Spleen (tissue), 7 donors: ENCODE measurements at regions not wholly inside any gene's neighbourhood (a gene's known extent, or its start where the extent isn't known, plus 50 kb on each side); places are given as distances from the start of the nearest gene placed in this dataset.

Experiments used
- POLR2A ChIP-seq, 3 donors: fragments of 450-650 bp; IDR thresholded peaks; one replicate each; pipeline ENCODE4 v1.5.1; 2017; ENCODE audit warnings: antibody characterized with exemption in 3 of 3, mild to moderate bottlenecking in 1 of 3
- POLR2AphosphoS5 ChIP-seq, 3 donors: sonication (generic); formaldehyde crosslinking; IDR thresholded peaks; one replicate each; pipeline ENCODE4 v1.5.1; 2017; ENCODE audit warnings: antibody characterized with exemption in 3 of 3
- TF ChIP-seq, protein P1 (sequence below), 11 experiments: fragments of 200-600 bp in 7 of 11; fragments of 450-650 bp in 4 of 11; sonication (generic) in 4 of 11; IDR thresholded peaks in 8 of 11; conservative IDR thresholded peaks in 3 of 11; 1 replicate in 7 of 11; 2 replicates in 4 of 11; pipeline versions ENCODE4 v1.4.0 to v1.8.0; 2016 to 2021; ENCODE audit warnings: antibody characterized with exemption in 11 of 11, inconsistent platforms in 4 of 11, mild to moderate bottlenecking in 1 of 11
- donor health status: DM: no; HTN: no; CAD: no; lungs with moderate emphysema.
- donor health status: DM: no; HTN: no; CAD: no.
- donor health status: DM: no; HTN: no; CAD: no.

DNA sequence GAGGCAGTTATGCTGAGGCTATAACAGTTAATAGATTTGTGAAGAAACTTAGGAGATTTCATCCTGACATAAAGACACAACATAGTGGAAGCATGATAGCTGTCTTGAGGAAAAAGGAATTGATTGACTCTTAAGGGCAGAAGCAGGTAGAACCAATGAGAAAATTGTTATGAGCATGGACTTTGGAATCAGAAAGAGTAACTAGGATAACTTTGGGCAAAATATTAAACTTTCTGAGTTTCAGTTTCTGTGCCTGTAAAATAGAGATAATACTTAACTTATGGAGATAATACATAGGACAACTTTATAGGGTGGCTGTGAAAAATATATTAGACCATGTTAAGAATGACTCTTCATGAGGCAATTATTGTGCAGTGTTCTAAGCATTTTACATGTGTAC lies 696.5 kb downstream of the CDH11 start:
- TF ChIP-seq, protein P1, sequence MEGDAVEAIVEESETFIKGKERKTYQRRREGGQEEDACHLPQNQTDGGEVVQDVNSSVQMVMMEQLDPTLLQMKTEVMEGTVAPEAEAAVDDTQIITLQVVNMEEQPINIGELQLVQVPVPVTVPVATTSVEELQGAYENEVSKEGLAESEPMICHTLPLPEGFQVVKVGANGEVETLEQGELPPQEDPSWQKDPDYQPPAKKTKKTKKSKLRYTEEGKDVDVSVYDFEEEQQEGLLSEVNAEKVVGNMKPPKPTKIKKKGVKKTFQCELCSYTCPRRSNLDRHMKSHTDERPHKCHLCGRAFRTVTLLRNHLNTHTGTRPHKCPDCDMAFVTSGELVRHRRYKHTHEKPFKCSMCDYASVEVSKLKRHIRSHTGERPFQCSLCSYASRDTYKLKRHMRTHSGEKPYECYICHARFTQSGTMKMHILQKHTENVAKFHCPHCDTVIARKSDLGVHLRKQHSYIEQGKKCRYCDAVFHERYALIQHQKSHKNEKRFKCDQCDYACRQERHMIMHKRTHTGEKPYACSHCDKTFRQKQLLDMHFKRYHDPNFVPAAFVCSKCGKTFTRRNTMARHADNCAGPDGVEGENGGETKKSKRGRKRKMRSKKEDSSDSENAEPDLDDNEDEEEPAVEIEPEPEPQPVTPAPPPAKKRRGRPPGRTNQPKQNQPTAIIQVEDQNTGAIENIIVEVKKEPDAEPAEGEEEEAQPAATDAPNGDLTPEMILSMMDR (IDR thresholded peaks at IDR 0.05 in 8 of 11, conservative IDR thresholded peaks at IDR 0.05 in 3 of 11), result no peak
- no peak for TF ChIP-seq POLR2A (IDR thresholded peaks at IDR 0.05)
- TF ChIP-seq POLR2AphosphoS5 (IDR thresholded peaks at IDR 0.05), result no peak
